Panc1 (cell line): ENCODE measurements at regions not wholly inside any gene's neighbourhood (a gene's known extent, or its start where the extent isn't known, plus 50 kb on each side); places are given as distances from the start of the nearest gene placed in this dataset.

Source experiments
- POLR2AphosphoS5 ChIP-seq: IDR thresholded peaks from 2 replicates; pipeline ENCODE4 v1.6.1; 2012; ENCODE audit warnings: mild to moderate bottlenecking, low read depth, low read length, moderate library complexity
- SIN3A ChIP-seq: IDR thresholded peaks from 2 replicates; pipeline ENCODE4 v1.6.1; 2012; ENCODE audit warnings: low read depth, mild to moderate bottlenecking, low read length, moderate library complexity, borderline replicate concordance; ENCODE audit not compliant: insufficient read depth
- TCF7L2 ChIP-seq: IDR thresholded peaks from 2 replicates; pipeline ENCODE4 v1.6.1; 2011; ENCODE audit warnings: mild to moderate bottlenecking, low read depth, low read length, inconsistent platforms
- TF ChIP-seq, protein P1 (sequence below): fragments of 450-650 bp; IDR thresholded peaks from 2 replicates; pipeline ENCODE4 v1.5.1; 2017; ENCODE audit warnings: mild to moderate bottlenecking
- TF ChIP-seq, protein P2 (sequence below), 2 experiments: IDR thresholded peaks; 2 replicates each; pipeline ENCODE4 v1.6.1; 2011 to 2012; ENCODE audit warnings: low read depth in 2 of 2, control low read depth in 1 of 2, low read length in 1 of 2, mild to moderate bottlenecking in 1 of 2, moderate library complexity in 1 of 2; ENCODE audit not compliant: insufficient read depth in 1 of 2

DNA sequence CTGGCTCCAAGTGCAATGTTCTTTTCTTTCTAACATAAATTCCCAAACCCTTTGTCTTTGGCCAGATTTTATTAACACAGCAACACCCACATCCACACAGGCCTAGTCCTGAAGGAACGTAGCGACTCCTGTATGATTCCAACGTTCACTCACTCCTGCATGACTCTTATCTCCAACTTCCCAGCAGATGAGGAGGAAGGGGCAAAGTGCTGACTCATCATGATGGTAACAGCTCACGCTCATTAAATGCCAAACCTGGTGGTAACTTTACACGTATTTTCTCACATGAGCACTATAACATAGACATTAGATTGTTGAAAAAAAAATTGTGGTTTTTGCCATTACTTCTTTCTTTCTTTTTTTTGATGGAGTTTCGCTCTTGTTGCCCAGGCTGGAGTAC, 1349.5 kb downstream of the EFNA5 start:
- TF ChIP-seq SIN3A (no peak), POLR2AphosphoS5 (no peak), TCF7L2 (no peak)
- TF ChIP-seq, protein P1, sequence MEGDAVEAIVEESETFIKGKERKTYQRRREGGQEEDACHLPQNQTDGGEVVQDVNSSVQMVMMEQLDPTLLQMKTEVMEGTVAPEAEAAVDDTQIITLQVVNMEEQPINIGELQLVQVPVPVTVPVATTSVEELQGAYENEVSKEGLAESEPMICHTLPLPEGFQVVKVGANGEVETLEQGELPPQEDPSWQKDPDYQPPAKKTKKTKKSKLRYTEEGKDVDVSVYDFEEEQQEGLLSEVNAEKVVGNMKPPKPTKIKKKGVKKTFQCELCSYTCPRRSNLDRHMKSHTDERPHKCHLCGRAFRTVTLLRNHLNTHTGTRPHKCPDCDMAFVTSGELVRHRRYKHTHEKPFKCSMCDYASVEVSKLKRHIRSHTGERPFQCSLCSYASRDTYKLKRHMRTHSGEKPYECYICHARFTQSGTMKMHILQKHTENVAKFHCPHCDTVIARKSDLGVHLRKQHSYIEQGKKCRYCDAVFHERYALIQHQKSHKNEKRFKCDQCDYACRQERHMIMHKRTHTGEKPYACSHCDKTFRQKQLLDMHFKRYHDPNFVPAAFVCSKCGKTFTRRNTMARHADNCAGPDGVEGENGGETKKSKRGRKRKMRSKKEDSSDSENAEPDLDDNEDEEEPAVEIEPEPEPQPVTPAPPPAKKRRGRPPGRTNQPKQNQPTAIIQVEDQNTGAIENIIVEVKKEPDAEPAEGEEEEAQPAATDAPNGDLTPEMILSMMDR, result no peak
- TF ChIP-seq, protein P2, sequence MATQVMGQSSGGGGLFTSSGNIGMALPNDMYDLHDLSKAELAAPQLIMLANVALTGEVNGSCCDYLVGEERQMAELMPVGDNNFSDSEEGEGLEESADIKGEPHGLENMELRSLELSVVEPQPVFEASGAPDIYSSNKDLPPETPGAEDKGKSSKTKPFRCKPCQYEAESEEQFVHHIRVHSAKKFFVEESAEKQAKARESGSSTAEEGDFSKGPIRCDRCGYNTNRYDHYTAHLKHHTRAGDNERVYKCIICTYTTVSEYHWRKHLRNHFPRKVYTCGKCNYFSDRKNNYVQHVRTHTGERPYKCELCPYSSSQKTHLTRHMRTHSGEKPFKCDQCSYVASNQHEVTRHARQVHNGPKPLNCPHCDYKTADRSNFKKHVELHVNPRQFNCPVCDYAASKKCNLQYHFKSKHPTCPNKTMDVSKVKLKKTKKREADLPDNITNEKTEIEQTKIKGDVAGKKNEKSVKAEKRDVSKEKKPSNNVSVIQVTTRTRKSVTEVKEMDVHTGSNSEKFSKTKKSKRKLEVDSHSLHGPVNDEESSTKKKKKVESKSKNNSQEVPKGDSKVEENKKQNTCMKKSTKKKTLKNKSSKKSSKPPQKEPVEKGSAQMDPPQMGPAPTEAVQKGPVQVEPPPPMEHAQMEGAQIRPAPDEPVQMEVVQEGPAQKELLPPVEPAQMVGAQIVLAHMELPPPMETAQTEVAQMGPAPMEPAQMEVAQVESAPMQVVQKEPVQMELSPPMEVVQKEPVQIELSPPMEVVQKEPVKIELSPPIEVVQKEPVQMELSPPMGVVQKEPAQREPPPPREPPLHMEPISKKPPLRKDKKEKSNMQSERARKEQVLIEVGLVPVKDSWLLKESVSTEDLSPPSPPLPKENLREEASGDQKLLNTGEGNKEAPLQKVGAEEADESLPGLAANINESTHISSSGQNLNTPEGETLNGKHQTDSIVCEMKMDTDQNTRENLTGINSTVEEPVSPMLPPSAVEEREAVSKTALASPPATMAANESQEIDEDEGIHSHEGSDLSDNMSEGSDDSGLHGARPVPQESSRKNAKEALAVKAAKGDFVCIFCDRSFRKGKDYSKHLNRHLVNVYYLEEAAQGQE (IDR thresholded peaks at IDR 0.05; ENCODE audit: insufficient read depth in 1 of 2, low read depth in 2 of 2, low read length in 1 of 2), result no peak
